Lower lobe of right lung (tissue), 2 donors: ENCODE measurements at regions not wholly inside any gene's neighbourhood (a gene's known extent, or its start where the extent isn't known, plus 50 kb on each side); places are given as distances from the start of the nearest gene placed in this dataset.

Experiments used
- ATAC-seq, 2 donors: fragments of 200-7000 bp; cut with Tn5 transposase; one replicate each; pipeline ENCODE4 v1.9.1; 2020 to 2022; ENCODE audit warnings: mild to moderate bottlenecking in 2 of 2, moderate library complexity in 2 of 2
- DNase-seq: peaks from one replicate; pipeline ENCODE4 v3.0.0-alpha.2; 2020
- H3K27ac ChIP-seq: fragments of 200-600 bp; one replicate; pipeline ENCODE4 v1.8.0; 2022
- H3K27me3 ChIP-seq: fragments of 200-600 bp; one replicate; pipeline ENCODE4 v1.8.0; 2022; ENCODE audit warnings: low read depth
- H3K36me3 ChIP-seq: fragments of 200-600 bp; one replicate; pipeline ENCODE4 v1.8.0; 2022; ENCODE audit warnings: mild to moderate bottlenecking
- H3K4me1 ChIP-seq: fragments of 200-600 bp; one replicate; pipeline ENCODE4 v1.8.0; 2022
- H3K4me3 ChIP-seq: fragments of 200-600 bp; one replicate; pipeline ENCODE4 v1.8.0; 2022; ENCODE audit warnings: mild to moderate bottlenecking
- H3K9me3 ChIP-seq: fragments of 200-600 bp; one replicate; pipeline ENCODE4 v1.8.0; 2022
- intact Hi-C: fragments of 100-400 bp; cut with DNase I; formaldehyde crosslinking; loops from one replicate; pipeline ENCODE4 v1.11.0; 2022
- TF ChIP-seq, protein P1 (sequence below): fragments of 200-600 bp; IDR thresholded peaks from one replicate; pipeline ENCODE4 v1.8.0; 2022; ENCODE audit warnings: antibody characterized with exemption, mild to moderate bottlenecking
- donor health status: DM: no; HTN: yes; CAD: no; lungs with severe emphysema.

DNA sequence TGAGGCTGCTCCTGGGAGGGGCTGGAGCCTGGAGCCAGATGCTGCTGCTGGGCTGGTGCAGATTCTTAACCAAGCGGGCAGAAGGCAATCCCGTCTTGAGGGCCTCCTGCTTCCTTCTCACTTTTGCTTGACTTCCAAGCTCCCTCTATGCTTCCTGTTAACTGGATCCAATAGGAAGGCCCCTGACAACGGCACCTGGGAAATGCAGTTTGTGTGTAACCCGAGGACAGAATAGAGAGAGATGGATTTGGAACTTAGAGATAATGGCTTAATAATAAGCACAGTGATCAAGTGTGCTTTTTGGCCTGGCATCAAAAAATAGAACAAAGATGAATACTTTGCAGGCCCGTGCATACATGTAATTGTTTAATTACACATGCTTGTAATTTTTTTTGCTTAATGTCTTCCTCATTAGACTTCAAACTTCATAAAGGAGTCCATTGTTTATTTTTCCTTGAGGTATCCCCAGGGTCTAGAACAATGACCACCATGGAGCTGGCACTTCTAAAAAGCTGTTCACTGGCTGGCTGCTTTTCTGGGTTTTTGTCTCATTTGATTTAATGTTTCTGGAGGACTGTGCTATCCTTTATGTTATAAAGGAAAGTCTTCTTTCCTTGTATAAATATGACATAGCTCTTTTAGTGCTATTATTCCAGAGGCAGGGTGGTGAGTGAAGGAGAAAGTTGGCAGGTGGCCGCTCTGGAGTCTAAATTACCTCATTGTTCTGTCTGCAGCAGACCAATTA lies 63.3 kb upstream of the MITF start:
- Histone ChIP-seq H3K27ac (no peak overlapping the region), H3K9me3 (no peaks in the 10 kb centered on the region), H3K4me3 (no peak overlapping the region), H3K27me3 (no peaks in the 10 kb centered on the region), H3K36me3 (no peaks in the 10 kb centered on the region), H3K4me1 (no peaks in the 10 kb centered on the region)
- no peak for ATAC-seq
- no peak for DNase-seq
- intact Hi-C loops = loop anchor here (10.0 kb wide), 1 partner anchor 511 kb away; no protein-coding TSS in a partner anchor
- TF ChIP-seq, protein P1, sequence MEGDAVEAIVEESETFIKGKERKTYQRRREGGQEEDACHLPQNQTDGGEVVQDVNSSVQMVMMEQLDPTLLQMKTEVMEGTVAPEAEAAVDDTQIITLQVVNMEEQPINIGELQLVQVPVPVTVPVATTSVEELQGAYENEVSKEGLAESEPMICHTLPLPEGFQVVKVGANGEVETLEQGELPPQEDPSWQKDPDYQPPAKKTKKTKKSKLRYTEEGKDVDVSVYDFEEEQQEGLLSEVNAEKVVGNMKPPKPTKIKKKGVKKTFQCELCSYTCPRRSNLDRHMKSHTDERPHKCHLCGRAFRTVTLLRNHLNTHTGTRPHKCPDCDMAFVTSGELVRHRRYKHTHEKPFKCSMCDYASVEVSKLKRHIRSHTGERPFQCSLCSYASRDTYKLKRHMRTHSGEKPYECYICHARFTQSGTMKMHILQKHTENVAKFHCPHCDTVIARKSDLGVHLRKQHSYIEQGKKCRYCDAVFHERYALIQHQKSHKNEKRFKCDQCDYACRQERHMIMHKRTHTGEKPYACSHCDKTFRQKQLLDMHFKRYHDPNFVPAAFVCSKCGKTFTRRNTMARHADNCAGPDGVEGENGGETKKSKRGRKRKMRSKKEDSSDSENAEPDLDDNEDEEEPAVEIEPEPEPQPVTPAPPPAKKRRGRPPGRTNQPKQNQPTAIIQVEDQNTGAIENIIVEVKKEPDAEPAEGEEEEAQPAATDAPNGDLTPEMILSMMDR = no peak

DNA sequence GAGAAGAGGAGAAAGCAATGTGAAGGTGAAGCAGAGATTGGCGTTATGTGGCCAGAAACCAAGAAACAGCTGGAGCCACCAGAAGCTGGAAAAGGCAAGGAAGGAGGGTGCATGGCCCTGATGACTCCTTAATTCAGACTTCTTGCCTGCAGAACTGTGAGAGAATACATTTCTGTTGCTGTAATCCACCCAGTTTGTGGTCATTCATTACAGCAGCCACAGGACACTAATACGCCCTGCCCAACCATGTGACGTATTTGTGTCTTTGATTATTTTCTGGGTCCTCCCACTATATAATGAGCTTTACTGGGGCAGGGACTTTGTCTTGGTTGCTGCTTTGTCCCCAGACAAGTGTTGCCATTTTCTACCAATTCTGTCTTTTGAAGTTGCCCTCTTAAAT lies 64.5 kb upstream of the MITF start:
- H3K27ac ChIP-seq = no peak overlapping the region
- TF ChIP-seq, protein P1 = no peak
- H3K27me3 ChIP-seq = no peaks in the 10 kb centered on the region
- no peaks in the 10 kb centered on the region for H3K36me3 ChIP-seq
- no peak for ATAC-seq
- DNase-seq = no peak
- intact Hi-C loops = loop anchor here (10.0 kb wide), 1 partner anchor 510 kb away; no protein-coding TSS in a partner anchor
- no peaks in the 10 kb centered on the region for H3K9me3 ChIP-seq
- no peaks in the 10 kb centered on the region for H3K4me1 ChIP-seq
- no peak overlapping the region for H3K4me3 ChIP-seq

DNA sequence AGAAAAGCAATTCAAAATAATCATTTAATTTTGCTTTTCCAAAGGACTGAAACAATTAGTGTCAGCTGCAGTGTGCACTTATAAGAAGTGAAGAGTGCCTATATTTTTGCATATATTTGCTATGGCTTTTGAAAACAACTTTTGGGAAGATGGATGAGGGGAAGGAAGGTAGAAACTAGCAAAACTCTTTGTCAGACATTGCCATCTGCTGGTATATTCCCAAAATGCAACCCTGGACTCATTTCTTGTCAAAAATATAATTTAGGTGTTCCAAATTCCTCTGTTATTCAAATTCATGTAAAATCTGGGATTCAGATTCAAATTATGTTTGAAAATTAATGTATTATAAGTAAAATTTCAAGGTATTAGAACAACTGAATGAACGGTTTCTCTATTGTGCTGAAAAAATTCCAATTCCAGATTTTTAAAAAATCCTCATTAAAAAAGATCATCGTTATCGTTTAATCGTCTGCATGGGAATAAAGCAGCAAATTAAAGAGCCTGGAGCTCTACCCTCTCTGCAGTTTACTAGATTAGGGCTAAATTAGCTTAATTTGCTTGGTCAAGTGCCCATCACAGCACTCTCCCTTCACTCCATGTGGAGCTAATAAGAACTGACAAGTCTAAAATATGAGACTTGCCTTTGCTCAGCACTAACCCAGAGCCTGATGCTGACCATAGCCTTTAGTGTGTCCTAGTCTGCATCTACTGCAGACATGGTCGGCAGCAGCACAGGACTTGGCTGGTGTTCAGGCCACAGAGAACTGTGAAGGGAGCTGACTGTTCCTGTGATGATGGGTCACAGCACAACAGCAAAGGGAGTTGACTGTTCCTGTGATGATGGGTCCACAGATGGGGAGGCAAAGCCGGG lies 67.9 kb upstream of the MITF start:
- Histone ChIP-seq H3K27me3 (no peaks in the 10 kb centered on the region), H3K4me3 (no peak overlapping the region), H3K27ac (no peak overlapping the region), H3K4me1 (no peaks in the 10 kb centered on the region), H3K9me3 (no peaks in the 10 kb centered on the region), H3K36me3 (no peaks in the 10 kb centered on the region)
- no peak for DNase-seq
- intact Hi-C loops = loop anchor here (10.0 kb wide), 1 partner anchor 507 kb away; no protein-coding TSS in a partner anchor
- TF ChIP-seq, protein P1 = peak; percentile 81
- peak in 1 of 2 donors; percentile 15 for ATAC-seq

DNA sequence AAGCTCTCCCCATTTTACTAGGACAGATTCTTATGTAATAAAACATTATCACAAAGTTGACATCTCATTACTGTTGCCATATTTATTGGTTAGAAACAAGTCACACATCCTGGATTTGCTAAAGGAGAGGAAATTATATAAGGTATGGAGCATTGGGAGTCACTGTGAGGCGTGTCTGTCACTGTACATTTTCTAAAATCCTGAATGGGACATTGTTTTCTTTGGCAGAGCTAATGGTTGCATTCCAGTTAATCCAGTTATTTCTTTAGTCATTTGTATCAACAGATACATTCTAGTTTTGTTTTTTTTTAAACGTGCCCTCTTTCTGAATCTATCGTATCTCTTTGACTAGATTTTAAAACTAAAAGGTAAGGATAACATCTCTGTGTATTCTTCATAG lies 70.2 kb upstream of the MITF start:
- no peak overlapping the region for H3K4me3 ChIP-seq
- no peaks in the 10 kb centered on the region for H3K9me3 ChIP-seq
- H3K27ac ChIP-seq = no peak overlapping the region
- peaks cover 12% of the 10 kb centered on the region for H3K4me1 ChIP-seq
- no peaks in the 10 kb centered on the region for H3K36me3 ChIP-seq
- no peak for DNase-seq
- no peak for ATAC-seq
- TF ChIP-seq, protein P1 = no peak
- intact Hi-C loops = no loop called here
- H3K27me3 ChIP-seq = no peaks in the 10 kb centered on the region

DNA sequence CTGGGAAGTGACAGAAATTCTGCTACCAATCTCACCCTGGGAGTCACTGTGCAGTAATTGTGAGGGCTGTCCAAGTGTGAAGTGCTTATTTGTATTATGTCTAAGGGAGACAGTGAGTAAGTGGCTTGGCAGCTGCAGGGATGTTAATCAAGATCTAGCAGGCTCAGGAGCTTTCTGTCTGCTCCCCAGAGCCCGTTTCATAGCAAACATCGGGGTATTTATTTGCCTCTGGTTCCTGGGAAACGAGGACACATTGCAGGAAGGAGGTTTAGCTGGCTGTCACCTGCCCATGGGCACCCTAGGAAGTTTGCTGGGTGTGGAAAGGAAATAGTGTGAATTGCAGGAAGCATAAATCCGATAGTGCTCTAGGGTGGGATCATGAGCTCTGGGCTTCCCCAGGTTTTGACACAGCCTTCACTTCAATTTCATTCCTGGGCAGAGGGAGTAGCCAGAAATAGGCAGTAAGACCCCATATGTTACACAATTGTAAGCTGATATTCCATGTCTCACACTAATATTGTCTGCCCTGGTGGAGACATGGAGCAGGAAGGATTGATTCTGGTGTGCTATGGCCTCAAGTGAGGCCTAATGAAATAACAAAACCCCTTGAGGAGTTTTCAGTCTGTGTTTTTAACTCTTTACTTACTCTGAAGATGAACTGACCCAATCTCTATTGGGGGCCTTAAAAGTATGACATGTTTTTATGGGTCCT lies 74.1 kb upstream of the MITF start:
- TF ChIP-seq, protein P1 = no peak
- DNase-seq (no peak), ATAC-seq (peak; percentile 76 to 78)
- Histone ChIP-seq H3K27ac (peak overlapping the region; percentile 5), H3K4me3 (no peak overlapping the region), H3K36me3 (no peaks in the 10 kb centered on the region), H3K9me3 (no peaks in the 10 kb centered on the region), H3K4me1 (peaks cover 18% of the 10 kb centered on the region), H3K27me3 (no peaks in the 10 kb centered on the region)
- intact Hi-C loops = no loop called here
